AG09309 (cell line): ENCODE measurements at regions not wholly inside any gene's neighbourhood (a gene's known extent, or its start where the extent isn't known, plus 50 kb on each side); places are given as distances from the start of the nearest gene placed in this dataset.
A peak's percentile ranks its signal among the peaks of the same experiment; 100 is the strongest.
"Not testable (repeated sequence)": the region's sequence is repeated elsewhere in the genome, so short reads cannot be mapped to it uniquely, and the experiment has no call there.

Source experiments
- DNase-seq: peaks from one replicate; pipeline ENCODE4 v3.0.0-alpha.2; 2010; ENCODE audit warnings: low read depth
- H3K4me3 ChIP-seq: 2 replicates; pipeline ENCODE4 v1.5.1; 2011; ENCODE audit warnings: mild to moderate bottlenecking, low read depth, low read length, moderate library complexity; ENCODE audit not compliant: control insufficient read depth

- H3K4me3 ChIP-seq = not testable (repeated sequence)
- peak; percentile 68 for DNase-seq
Observed at GRCh38 chr4:49149006-49149975, 163.2 kb downstream of the CWH43 start.

GRCh38 chr4:49150351-49151083, 164.4 kb downstream of the CWH43 start:
- not testable (repeated sequence) for DNase-seq, H3K4me3 ChIP-seq

GRCh38 chr4:49153011-49153410, 166.9 kb downstream of the CWH43 start:
- DNase-seq, H3K4me3 ChIP-seq: not testable (repeated sequence)

- H3K4me3 ChIP-seq = not testable (repeated sequence)
- DNase-seq = peak; percentile 21
Observed at GRCh38 chr4:49154308-49155103, 168.4 kb downstream of the CWH43 start.

GRCh38 chr4:49155270-49155669, 169.2 kb downstream of the CWH43 start:
- H3K4me3 ChIP-seq, DNase-seq: not testable (repeated sequence)

- DNase-seq, H3K4me3 ChIP-seq: not testable (repeated sequence)
Observed at GRCh38 chr4:49156309-49156708, 170.2 kb downstream of the CWH43 start.

GRCh38 chr4:49157630-49158029, 171.6 kb downstream of the CWH43 start:
- not testable (repeated sequence) for H3K4me3 ChIP-seq, DNase-seq

GRCh38 chr4:49161111-49161541, 175.1 kb downstream of the CWH43 start:
- not testable (repeated sequence) for DNase-seq, H3K4me3 ChIP-seq

GRCh38 chr4:49164916-49165315, 178.8 kb downstream of the CWH43 start:
- not testable (repeated sequence) for H3K4me3 ChIP-seq, DNase-seq

- H3K4me3 ChIP-seq, DNase-seq: not testable (repeated sequence)
Observed at GRCh38 chr4:49177847-49178246, 191.8 kb downstream of the CWH43 start.

GRCh38 chr4:49181088-49181487, 195.0 kb downstream of the CWH43 start:
- not testable (repeated sequence) for DNase-seq, H3K4me3 ChIP-seq

- DNase-seq, H3K4me3 ChIP-seq: not testable (repeated sequence)
Observed at GRCh38 chr4:49211396-49212194, 225.5 kb downstream of the CWH43 start.

GRCh38 chr4:49213250-49213649, 227.2 kb downstream of the CWH43 start:
- not testable (repeated sequence) for H3K4me3 ChIP-seq, DNase-seq

GRCh38 chr4:49213750-49214149, 227.7 kb downstream of the CWH43 start:
- DNase-seq = not testable (repeated sequence)

GRCh38 chr4:49214453-49215081, 228.5 kb downstream of the CWH43 start:
- not testable (repeated sequence) for DNase-seq, H3K4me3 ChIP-seq

More at GRCh38 chr4:49213750-49214149, 227.7 kb downstream of the CWH43 start:
- not testable (repeated sequence) for H3K4me3 ChIP-seq

GRCh38 chr4:49215082-49215479, 229.0 kb downstream of the CWH43 start:
- not testable (repeated sequence) for H3K4me3 ChIP-seq, DNase-seq

GRCh38 chr4:49216606-49217005, 230.5 kb downstream of the CWH43 start:
- not testable (repeated sequence) for H3K4me3 ChIP-seq, DNase-seq
